Choroid plexus epithelial cell (primary cell): ENCODE measurements at regions not wholly inside any gene's neighbourhood (a gene's known extent, or its start where the extent isn't known, plus 50 kb on each side); places are given as distances from the start of the nearest gene placed in this dataset.
"Not testable (repeated sequence)": the region's sequence is repeated elsewhere in the genome, so short reads cannot be mapped to it uniquely, and the experiment has no call there.

Experiments
- DNase-seq: peaks from one replicate; pipeline ENCODE4 v3.0.0-alpha.2; 2010; ENCODE audit warnings: low read depth
- H3K4me3 ChIP-seq: 2 replicates; pipeline ENCODE4 v1.5.1; 2011; ENCODE audit warnings: low read depth, mild to moderate bottlenecking, control low read depth, low read length, moderate library complexity
- TF ChIP-seq, protein P1 (sequence below): conservative IDR thresholded peaks from 2 replicates; pipeline ENCODE4 v1.5.1; 2011; ENCODE audit warnings: low read depth, mild to moderate bottlenecking, control low read depth, inconsistent platforms, low read length, moderate library complexity

DNA sequence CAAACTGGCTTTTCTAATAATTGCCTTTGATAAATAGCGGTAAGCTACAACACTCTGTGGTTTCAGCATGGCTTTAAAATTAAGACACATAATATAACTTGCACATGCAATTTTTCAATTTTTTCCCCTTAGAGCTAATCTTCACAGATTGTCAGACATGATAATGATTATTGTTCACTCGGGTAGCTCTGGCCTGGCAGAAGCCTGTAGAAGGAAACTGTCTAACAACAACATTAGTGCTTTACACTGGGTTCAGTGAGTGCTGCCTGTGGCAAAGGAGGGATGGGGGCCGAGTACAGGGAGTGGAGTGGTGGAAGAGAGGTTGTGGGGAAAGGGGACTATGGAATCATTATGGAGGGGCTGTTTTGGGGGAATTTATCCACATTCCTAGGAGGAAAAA lies 67.2 kb upstream of the AUTS2 start:
- no peak overlapping the region for H3K4me3 ChIP-seq
- TF ChIP-seq, protein P1, sequence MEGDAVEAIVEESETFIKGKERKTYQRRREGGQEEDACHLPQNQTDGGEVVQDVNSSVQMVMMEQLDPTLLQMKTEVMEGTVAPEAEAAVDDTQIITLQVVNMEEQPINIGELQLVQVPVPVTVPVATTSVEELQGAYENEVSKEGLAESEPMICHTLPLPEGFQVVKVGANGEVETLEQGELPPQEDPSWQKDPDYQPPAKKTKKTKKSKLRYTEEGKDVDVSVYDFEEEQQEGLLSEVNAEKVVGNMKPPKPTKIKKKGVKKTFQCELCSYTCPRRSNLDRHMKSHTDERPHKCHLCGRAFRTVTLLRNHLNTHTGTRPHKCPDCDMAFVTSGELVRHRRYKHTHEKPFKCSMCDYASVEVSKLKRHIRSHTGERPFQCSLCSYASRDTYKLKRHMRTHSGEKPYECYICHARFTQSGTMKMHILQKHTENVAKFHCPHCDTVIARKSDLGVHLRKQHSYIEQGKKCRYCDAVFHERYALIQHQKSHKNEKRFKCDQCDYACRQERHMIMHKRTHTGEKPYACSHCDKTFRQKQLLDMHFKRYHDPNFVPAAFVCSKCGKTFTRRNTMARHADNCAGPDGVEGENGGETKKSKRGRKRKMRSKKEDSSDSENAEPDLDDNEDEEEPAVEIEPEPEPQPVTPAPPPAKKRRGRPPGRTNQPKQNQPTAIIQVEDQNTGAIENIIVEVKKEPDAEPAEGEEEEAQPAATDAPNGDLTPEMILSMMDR = no peak
- no peak for DNase-seq

DNA sequence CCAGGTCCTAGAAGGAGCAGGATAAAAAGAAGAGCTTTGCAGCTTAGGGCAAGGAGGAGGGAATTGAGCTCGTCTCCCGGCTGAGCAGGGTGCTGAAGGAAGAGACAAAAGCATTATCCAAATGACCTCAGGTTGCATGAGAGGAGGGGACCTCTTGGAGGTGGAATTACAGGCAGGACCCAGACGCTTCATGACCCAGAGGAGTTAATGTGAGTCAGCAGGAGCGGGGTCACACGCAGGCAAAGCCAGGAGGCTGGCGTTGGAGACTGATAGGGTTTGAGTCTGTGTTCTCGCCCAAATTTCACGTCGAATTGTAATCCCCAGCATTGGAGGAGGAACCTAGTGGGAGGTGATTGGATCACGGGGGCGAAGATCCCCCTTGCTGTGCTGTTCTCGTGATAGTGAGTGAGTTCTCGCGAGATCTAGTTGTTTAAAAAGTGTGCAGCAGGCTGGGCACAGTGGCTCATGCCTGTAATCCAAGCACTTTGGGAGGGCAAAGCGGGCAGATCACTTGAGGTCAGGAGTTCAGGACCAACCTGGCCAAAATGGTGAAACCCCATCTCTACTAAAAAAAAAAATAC lies 63.7 kb upstream of the AUTS2 start:
- H3K4me3 ChIP-seq = no peak overlapping the region
- no peak for DNase-seq
- TF ChIP-seq, protein P1 = no peak

DNA sequence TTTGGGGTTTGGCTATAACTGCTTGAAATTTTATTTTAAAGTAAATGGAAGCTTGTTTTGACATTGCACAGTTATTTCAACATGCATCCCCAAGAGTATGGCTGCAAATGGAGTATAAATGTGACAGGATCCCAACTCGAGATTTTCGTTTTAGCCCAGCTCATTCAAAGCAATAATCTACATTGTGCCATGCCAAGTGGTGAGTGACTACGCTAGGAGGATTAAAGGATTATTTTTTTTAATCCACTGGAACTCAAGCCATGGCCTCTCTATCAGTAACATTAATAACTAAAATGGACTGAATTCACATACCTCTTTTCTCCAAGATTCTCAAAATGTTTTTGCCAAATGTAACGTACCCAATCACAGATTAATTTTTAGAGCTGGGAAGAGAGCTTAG lies 60.6 kb upstream of the AUTS2 start:
- H3K4me3 ChIP-seq = no peak overlapping the region
- no peak for DNase-seq
- TF ChIP-seq, protein P1 = no peak

- no peak for DNase-seq
Measured at GRCh38 chr7:69539531-69539930, 58.7 kb upstream of the AUTS2 start.

GRCh38 chr7:69540287-69540686 lies 58.0 kb upstream of the AUTS2 start:
- no peak for DNase-seq
- TF ChIP-seq, protein P1 = no peak
- H3K4me3 ChIP-seq = no peak overlapping the region

More at GRCh38 chr7:69539531-69539930, 58.7 kb upstream of the AUTS2 start:
- TF ChIP-seq, protein P1 = no peak
- H3K4me3 ChIP-seq = no peak overlapping the region

- not testable (repeated sequence) for DNase-seq, H3K4me3 ChIP-seq
Measured at GRCh38 chr7:69541779-69542432, 56.4 kb upstream of the AUTS2 start.

DNA sequence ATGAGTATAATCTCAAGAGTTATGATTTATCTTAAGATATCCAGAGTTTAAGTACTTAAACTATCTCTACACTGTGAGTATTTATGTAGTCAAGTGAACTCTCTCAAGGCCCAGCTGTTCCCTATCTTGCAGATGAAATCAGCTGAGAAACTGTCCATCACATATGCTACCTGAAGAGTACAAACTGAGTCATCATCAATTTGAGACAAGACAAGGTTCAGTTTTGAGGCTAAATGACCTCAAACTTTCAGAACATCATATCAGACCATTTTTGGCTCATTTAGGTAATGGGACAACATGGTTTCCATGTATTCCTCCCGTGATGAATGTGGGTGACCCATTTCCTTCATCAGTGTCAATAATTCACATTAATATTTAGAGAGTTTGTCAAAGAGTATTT lies 53.1 kb upstream of the AUTS2 start:
- no peak overlapping the region for H3K4me3 ChIP-seq
- TF ChIP-seq, protein P1 = no peak

More for the DNA sequence above, 53.1 kb upstream of the AUTS2 start:
- DNase-seq = no peak
